HG03280 (cell line): ENCODE measurements at regions not wholly inside any gene's neighbourhood (a gene's known extent, or its start where the extent isn't known, plus 50 kb on each side); places are given as distances from the start of the nearest gene placed in this dataset.

ENCODE experiments used
- ATAC-seq: cut with Tn5 transposase; IDR thresholded peaks from one replicate; pipeline ENCODE4 v1.9.1; 2021; ENCODE audit warnings: mild to moderate bottlenecking, moderate library complexity; ENCODE audit not compliant: unreplicated experiment

GRCh38 chr14:98018628-98019027 is 1221.4 kb downstream of the VRK1 start:
- ATAC-seq: no peak

DNA sequence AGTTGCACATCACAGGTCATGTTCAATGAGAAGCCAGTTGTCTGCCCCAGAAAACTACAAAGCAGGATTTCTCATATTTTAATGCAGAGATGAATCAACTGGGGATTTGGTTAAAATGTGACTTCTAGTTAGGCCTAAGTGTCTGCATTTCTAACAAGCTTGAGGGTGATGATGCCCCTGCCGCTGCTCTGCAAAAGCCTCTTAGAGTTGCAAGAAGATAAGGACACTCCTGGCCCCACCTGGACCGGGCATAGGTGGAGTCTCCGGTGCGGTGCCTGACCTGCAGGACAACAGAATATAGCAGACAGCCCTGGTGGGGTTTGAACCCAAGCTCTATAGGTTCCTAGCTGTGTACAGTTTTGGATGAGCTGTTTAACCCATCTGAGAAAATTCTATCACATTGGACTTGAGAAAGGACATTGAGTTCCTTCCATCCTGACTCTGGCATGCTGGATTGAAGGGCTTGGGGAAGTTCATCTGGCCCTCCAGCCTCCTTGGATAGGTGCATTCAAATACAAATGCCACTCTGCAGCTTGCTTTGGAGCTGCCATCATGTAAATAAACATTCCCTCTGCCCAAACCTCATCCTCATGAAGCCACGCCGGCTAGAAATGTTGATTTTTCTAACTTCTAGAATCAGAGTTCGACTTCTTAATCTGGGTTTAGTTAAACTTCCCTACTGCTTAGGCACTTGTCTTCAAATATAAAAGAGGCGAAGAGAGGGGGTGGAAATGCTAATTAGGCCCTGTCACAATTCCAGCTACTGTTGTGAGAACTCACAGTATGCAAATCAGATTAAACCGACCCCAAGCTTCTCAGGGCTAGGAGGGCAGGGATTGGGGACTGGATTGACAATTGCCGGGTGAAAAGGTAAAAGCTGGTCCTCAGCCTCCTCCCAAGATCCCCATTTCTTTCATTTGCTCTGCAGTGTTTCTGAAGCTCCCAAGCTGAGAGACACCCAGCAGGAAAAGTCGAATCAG is 1225.6 kb downstream of the VRK1 start:
- no peak for ATAC-seq

DNA sequence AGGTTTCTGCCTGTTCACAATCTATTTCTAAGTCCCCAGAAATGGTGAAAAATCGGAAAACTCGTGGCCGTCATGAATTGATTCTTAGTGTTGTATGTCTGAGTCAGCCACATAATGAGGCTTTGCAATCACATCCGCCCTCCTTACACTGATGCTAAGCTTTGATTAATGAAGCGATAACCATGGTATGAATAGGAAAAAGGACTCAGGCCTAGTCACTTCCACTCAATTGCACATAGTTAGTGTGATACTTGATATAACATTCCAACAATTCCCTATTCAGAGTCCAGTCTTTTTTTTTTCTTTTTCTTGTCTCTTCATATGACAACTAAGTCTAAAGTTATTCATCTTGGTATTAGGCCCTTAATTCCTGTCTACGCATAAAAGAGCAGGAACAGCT is 1231.0 kb downstream of the VRK1 start:
- no peak for ATAC-seq

GRCh38 chr14:98035396-98035795 is 1236.6 kb downstream of the BCL11B start:
- no peak for ATAC-seq

- no peak for ATAC-seq
These were observed 1234.2 kb downstream of the BCL11B start for GRCh38 chr14:98037831-98038230.

DNA sequence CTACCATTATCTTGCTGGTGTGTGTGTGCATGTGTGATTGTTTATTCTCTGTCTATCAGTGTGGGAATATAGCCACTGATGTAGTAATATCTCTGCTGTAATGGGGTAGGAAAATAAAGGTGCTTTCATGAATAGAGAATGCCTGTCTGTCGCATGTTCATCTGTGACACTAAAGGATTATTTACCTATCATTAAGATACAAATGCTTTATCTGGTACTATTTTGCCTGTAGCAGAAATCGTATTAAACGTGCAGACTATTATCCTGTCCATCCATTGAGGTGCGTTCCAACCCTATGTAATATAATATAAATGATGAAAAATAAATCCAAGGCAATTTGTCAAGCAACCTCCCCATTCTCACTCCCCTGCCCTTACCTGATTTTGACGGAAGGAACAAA is 1215.1 kb downstream of the BCL11B start:
- ATAC-seq: no peak

- no peak for ATAC-seq
These were observed 1212.9 kb downstream of the BCL11B start for GRCh38 chr14:98059106-98059505.

- no peak for ATAC-seq
These were observed 1209.9 kb downstream of the BCL11B start for GRCh38 chr14:98062083-98062482.

- ATAC-seq: no peak
These were observed 1202.3 kb downstream of the BCL11B start for GRCh38 chr14:98069712-98070171.

- no peak for ATAC-seq
These were observed 1201.5 kb downstream of the BCL11B start for GRCh38 chr14:98070536-98070935.

GRCh38 chr14:98074111-98074510 is 1197.9 kb downstream of the BCL11B start:
- no peak for ATAC-seq

- ATAC-seq: no peak
These were observed 1194.8 kb downstream of the BCL11B start for GRCh38 chr14:98077176-98077575.

- no peak for ATAC-seq
These were observed 1189.2 kb downstream of the BCL11B start for GRCh38 chr14:98082833-98083232.

GRCh38 chr14:98085751-98086150 is 1186.2 kb downstream of the BCL11B start:
- no peak for ATAC-seq

DNA sequence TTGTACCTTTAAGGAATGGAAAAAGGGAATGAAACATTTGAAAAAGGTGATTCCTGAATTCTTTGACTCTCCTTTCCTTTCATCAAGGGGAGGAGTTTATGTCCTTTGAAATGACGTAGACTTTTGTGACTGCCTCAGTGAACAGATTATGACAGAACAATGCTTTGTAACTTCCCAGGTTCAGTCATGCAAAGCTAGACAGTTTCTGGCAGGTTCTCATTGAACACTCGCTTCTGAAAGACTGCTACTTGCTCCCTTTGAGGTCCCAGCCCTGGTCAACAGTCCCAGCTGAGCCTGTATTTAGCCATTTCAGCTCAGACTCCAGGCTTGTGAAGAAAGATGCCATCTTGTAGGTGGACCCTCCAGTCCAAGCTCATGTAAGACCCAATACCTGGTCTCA is 1178.9 kb downstream of the BCL11B start:
- ATAC-seq: no peak

- ATAC-seq: no peak
These were observed 1172.5 kb downstream of the BCL11B start for GRCh38 chr14:98099527-98099926.

- no peak for ATAC-seq
These were observed 1170.7 kb downstream of the BCL11B start for GRCh38 chr14:98101323-98101722.

GRCh38 chr14:98103705-98104104 is 1168.3 kb downstream of the BCL11B start:
- no peak for ATAC-seq

DNA sequence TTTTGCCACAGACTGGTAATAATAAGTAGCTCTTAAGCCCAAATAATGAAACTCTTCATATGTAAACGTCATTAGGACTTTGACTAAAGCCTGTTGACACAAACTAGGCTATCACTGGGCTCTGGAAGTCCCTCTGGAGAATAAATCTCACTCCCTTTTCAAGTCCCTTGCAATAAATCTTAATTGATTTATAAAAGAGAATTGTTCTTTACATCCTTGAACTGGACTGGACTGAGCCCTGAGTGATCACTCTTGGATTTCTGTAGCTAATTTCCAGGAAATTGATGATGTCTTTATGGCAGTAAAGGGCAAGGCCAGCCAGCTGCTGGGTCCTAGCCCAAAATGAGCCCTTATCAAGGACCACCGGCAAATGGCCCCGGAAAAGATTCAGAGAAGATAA is 1162.7 kb downstream of the BCL11B start:
- no peak for ATAC-seq

DNA sequence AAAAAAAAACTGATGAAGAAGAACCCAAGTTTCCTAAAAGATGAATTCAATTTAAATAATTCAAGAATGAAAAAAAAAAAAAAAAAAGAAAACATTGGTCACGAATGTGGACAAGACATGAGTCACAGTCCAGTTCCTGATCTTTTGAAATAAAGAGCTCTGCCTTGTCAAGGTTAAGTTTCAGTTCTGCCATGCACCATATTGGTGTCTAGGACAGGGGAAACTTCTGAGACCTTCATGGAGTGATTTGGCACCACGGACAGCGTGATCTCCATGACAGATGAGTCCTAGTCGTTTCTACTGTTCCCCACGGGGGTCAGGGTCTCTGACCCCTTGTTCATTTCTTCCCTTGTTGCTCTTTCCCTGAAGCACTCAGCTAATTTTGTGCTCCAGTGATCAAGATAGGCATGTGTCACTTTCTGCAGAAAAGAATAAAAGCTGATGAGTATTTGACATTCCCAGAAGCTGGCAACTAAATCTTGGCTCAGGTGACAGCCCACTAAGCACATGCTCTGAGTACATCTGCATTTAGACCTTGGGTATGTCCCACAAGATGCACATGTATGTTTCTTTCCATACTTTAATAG is 1159.7 kb downstream of the BCL11B start:
- ATAC-seq: no peak

DNA sequence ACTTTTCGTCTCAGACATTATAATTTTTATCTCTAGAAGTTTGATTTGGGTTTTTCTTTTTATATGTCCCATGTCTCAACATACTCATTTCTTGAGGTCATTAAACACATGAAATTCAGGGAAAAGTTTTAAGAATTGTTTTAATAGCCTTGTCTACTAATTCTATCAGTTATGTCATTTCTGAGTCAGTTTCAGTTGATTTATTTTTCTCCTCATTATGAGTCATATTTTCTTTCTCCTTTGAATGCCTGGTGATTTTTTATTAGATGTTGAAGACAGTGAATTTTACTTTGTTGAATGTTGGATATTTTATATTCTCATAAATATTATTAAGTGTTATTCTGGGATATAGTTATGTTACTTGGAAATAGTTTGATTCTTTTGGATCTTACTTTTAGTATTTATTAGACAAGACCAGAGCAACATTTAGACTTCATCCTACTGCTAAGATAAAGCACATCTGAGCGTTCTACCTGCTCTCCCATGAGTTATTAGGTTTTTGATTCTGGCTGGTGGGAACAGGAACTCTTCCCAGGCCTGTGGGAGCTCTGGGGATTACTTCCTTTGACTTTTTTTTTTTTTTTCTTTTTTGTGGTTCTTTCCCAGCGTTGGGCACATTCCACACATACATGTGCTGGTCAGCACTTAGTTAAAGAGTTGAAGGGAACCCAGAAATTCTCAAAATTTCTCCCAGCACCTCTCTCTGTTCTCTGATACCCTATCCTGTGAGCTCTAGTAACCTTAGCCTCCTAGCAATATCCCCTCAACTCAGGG is 1157.7 kb downstream of the BCL11B start:
- ATAC-seq: no peak
